Retinal pigment epithelial cell (primary cell): ENCODE measurements at regions not wholly inside any gene's neighbourhood (a gene's known extent, or its start where the extent isn't known, plus 50 kb on each side); places are given as distances from the start of the nearest gene placed in this dataset.

Source experiments
- DNase-seq: peaks from one replicate; pipeline ENCODE4 v3.0.0-alpha.2; 2010; ENCODE audit warnings: low read depth
- H3K4me3 ChIP-seq: 2 replicates; pipeline ENCODE4 v1.5.1; 2011; ENCODE audit warnings: mild to moderate bottlenecking, low read length, control low read depth, moderate library complexity
- CTCF ChIP-seq: conservative IDR thresholded peaks from 2 replicates; pipeline ENCODE4 v1.5.1; 2011; ENCODE audit warnings: low read depth, low read length, control low read depth, inconsistent platforms

GRCh38 chr13:90797335-90797734, 550.2 kb upstream of the MIR17HG start:
- no peak for DNase-seq
- no peak for TF ChIP-seq CTCF

GRCh38 chr13:90798381-90798780, 549.1 kb upstream of the MIR17HG start:
- no peak for DNase-seq
- TF ChIP-seq CTCF, result no peak
- no peak overlapping the region for H3K4me3 ChIP-seq

More at GRCh38 chr13:90797335-90797734, 550.2 kb upstream of the MIR17HG start:
- no peak overlapping the region for H3K4me3 ChIP-seq

- H3K4me3 ChIP-seq, result no peak overlapping the region
- no peak for DNase-seq
- TF ChIP-seq CTCF, result no peak
Observed at GRCh38 chr13:90800082-90800746, 547.3 kb upstream of the MIR17HG start.

- no peak overlapping the region for H3K4me3 ChIP-seq
- no peak for TF ChIP-seq CTCF
- no peak for DNase-seq
Observed at GRCh38 chr13:90801621-90802020, 545.9 kb upstream of the MIR17HG start.

- no peak for DNase-seq
- no peak overlapping the region for H3K4me3 ChIP-seq
- no peak for TF ChIP-seq CTCF
Observed at GRCh38 chr13:90803210-90803609, 544.3 kb upstream of the MIR17HG start.

GRCh38 chr13:90806016-90806615, 541.4 kb upstream of the MIR17HG start:
- TF ChIP-seq CTCF, result no peak
- no peak overlapping the region for H3K4me3 ChIP-seq
- DNase-seq, result no peak

GRCh38 chr13:90806892-90807291, 540.6 kb upstream of the MIR17HG start:
- no peak overlapping the region for H3K4me3 ChIP-seq
- TF ChIP-seq CTCF, result no peak
- DNase-seq, result no peak
